ENCODE measurements at regions not wholly inside any gene's neighbourhood (a gene's known extent, or its start where the extent isn't known, plus 50 kb on each side); places are given as distances from the start of the nearest gene placed in this dataset.

DNA sequence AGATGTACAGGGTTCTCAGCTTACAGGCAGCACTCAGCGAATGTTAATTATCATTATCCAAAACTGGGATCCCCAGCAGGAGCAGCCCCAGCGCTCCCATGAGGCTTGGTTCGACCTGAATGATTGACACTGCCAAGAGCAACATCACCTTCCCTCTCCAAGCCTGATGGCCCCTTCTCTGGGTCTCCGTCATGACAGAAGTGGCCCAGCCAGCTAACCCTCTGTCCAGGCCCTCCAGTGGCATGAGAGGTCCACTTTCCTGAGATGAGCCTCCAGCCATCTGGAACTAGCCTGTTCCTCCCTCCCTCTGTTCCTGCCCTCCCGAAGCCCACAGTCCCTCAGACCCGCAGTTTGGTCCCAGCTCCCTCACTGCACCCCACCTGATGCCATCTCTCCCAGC, 97.0 kb upstream of the RAB6C start:
- TF ChIP-seq, protein P1, sequence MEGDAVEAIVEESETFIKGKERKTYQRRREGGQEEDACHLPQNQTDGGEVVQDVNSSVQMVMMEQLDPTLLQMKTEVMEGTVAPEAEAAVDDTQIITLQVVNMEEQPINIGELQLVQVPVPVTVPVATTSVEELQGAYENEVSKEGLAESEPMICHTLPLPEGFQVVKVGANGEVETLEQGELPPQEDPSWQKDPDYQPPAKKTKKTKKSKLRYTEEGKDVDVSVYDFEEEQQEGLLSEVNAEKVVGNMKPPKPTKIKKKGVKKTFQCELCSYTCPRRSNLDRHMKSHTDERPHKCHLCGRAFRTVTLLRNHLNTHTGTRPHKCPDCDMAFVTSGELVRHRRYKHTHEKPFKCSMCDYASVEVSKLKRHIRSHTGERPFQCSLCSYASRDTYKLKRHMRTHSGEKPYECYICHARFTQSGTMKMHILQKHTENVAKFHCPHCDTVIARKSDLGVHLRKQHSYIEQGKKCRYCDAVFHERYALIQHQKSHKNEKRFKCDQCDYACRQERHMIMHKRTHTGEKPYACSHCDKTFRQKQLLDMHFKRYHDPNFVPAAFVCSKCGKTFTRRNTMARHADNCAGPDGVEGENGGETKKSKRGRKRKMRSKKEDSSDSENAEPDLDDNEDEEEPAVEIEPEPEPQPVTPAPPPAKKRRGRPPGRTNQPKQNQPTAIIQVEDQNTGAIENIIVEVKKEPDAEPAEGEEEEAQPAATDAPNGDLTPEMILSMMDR (IDR thresholded peaks at IDR 0.05) = no peak
- no peak for TF ChIP-seq EZH2phosphoT487 (IDR thresholded peaks at IDR 0.05)
- no peak for TF ChIP-seq EZH2 (IDR thresholded peaks at IDR 0.05)

All from neural progenitor cell (in vitro differentiated cells).